ENCODE measurements at regions not wholly inside any gene's neighbourhood (a gene's known extent, or its start where the extent isn't known, plus 50 kb on each side); places are given as distances from the start of the nearest gene placed in this dataset.
"Not testable (repeated sequence)": the region's sequence is repeated elsewhere in the genome, so short reads cannot be mapped to it uniquely, and the experiment has no call there.

DNA sequence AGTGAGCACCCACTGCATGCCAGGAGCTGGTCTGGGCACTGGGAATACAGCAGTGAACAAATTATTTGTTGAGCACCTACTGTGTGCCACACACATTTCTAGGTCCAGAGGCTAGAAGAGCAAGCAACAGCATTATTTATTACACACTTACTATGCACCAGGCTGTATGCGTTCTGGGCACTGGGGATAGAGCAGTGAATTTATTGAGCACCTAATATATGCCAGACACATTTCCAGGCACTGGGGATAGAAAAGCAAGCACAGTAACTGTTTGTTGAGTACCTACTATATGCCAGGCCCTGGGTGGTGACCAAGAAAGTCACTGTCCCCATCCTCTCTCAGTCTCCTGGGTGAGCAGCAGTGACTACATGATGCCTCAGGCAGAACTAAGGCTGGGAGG, 107.5 kb upstream of the NCOR2 start:
- no peak for DNase-seq (ENCODE audit: low read depth)

DNA sequence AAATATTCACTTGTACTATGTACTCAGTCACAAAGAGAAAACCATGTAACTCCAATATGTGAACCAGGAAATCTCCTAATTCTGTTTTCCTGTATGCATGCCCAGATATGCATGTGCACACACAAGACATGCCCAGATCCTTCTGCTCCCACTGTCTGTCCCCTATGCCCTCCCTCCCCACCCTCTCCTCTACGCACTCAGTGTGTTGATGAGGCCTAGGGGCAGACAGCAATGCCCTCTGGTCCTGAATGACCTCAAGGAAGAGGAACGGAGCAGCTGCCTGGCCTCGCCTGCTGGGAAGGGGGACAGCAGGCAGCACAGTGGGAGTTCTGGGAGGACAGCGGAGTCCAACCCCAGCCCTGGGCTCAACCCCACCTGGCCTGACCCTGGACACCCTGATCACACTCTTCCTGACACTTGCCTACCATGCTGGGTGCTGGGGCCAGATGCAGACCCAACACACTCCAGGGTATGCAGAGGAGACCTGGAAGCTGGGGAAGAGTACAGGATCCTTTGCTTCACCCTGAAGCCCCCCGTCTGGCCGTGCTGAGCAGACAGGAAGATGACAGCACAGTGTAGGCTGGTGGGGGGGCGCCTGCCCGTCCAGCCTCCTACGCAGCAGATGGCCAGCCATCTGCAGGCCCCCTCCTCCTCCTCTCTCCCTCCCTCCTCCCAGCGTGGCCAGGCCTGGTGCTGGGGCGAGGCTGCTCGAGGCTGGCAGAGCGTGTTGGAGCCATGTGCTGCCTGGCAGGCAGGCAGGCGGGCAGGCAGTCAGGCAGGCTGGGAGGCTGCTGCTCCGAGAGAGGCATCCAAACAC, 106.6 kb upstream of the NCOR2 start:
- DNase-seq (ENCODE audit: low read depth): no peak

DNA sequence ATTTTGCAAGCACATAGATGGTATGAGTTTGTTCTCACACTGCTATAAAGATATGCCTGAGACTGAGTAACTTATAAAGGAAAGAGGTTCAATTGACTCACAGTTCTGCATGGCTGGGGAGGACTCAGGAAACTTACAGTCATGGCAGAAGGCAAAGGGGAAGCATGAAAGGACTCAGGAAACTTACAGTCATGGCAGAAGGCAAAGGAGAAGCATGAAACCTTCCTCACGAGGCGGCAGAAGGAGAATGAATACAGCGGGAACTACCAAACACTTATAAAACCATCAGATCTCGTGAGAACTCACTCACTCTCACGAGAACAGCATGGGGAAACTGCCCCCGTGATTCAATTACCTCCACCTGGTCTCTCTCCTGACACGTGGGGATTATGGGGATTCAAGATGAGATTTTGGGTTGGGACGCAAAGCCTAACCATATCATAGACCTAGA, 101.9 kb upstream of the NCOR2 start:
- not testable (repeated sequence) for DNase-seq (ENCODE audit: low read depth)

DNA sequence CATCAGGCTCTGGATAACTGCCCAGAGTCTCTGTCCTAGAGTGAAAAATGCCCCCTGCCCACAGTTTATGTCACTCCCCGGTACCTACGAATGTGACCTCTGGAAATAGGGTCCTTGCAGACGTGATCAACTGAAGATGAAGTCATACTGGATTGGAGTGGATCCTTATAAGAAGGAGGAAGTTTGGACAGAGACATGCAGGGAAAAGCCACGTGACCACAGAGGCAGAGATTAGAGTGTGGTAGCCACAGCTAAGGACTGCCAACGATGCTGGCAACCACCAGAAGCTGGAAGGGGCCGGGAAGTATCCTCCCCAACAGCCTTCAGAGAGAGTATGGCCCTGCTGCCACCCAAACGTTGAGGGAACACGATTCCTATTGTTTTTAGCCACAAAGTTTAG, 101.2 kb upstream of the NCOR2 start:
- no peak for DNase-seq (ENCODE audit: low read depth)

DNA sequence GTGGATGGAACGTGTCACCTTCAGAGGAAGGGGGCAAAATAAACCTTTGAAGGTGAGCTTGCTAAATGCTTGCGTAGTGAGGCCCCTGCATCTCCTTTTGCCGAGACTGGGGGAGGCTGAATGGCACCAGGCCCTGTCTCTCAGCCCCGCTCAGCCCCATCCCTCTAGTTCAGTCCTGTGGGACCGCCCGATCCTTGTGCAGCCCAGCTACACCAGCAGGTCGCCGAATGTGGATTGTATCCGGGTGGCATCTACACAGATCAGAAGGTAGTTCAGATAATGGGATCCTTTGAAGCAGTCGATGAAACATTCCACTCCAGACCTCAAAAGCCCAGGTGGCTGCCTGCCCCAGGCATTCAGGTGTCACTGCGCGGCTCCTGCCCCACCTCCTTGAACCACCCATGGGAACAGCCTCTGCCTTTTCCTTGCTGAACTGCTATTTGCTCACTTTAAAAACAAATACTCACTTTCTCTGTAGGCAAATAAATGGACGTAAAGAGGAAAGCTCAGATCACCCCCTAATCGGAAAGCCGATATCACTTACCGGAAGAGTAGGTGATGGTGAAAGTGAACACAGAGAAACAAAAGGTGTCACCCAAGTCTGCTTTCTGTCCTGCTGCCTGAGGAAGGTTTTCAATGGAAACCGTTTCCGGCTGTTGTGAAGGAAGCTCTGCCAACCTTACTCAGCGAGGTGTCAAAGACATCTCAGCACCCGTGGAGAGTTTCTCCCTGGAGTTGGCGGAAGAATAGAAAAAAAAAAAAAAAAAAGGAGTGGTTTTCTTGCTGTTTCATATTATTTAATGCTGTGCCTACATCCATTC, 100.3 kb upstream of the NCOR2 start:
- no peak for DNase-seq (ENCODE audit: low read depth)

DNA sequence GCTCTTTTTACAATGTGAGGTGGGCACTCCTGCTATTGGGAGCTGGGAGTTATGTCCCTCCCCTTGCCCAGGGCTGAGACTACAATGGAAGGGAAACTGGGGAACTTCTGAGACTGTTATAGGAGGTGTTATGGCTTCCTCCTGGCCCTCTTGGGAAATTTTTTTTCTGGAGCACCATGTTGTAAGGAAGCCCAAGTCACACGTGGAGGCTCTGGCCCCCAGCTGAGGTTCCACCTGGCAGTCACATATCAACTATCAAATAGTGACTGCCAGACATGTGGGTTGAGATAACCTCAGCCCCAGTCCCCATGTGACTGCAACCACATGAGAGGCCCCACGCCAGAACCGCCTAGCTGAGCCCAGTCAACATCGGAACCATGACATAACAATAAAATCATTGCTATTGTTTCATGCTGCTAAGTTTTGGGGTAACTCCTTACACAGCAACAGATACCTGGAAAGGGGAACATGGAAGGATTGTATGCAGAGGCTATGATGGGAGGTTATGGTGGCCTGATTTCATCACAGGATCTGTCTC, 99.4 kb upstream of the NCOR2 start:
- DNase-seq (ENCODE audit: low read depth): no peak

DNA sequence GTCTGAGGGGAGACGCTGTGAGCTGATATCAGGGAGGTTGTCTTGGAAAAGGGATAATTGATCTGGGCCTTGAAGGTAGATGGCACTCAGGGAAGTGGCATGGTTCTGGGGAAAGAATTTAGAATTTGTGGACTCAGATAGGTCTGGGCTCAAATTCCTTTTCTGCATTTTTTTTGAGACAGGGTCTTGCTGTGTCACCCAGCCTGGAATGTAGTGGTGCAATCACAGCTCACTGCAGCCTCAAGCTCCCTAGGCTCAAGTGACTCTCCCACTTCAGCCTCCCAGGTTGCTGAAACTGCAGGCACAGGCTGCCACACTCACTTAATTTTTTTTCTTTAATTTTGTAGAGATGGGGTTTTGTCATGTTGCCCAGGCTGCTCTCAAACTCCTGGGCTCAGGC, 98.1 kb upstream of the NCOR2 start:
- DNase-seq (ENCODE audit: low read depth): peak; percentile 58

DNA sequence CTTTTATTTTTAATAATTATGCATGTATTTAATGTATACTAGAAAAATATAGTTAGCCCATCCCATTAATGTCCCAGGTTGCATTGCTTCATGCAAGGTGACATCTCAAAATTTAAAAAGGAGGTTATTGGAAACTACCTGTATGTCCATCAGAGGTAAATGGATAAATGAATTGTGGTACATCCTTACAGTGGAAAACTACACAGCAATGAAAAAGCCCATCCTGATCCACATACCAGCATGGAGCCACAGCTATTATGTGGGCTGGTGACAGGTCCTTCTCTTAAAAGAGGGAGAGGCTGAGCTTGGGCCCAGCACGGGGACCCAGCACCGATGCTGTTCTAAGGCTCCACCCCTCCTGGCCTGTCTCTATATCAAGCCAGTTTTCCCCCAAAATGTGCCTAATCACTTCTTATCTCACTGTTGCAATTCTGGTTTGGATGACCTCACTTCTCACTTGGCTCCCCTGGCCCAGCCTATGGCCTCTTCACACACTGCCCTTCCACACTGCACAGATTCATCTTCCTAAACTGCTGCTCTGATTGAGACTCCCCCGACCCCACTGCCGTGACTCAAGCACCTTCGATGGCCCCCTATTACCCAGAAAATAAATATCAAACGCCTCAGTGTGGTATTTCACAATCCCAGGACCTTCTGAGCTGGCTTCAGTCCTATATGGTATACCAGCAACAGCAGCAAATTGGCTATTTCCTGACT, 97.1 kb upstream of the NCOR2 start:
- peak; percentile 52 for DNase-seq (ENCODE audit: low read depth)

DNA sequence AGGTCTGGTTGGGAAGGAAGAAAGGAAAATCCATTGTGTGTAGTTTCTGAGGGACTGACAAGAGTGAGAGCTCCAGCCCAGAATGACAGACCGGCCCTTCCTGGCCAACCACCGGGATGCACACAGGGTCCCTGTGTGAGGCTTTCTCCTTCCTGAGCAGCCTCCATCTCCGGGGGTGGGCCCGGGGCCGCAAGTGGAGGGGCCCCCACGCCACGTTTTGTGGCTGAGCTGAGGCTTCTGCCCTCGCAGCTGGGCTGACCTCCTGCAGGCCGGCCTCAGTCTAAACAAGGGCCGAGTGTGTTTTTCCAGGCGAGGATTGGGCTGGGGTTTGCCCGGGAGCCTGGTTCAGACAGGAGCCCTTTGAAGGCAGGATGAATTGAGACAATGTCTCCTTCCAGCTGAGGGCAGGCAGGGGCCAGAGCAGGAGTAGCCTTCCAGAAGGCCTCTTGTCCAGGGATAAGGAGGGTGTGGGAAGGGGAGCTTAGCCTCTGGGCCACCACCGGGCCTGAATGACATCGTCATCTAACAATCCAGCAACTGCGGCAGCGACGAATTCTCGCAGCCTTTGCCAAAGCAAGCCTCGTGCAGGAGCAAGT, 96.5 kb upstream of the NCOR2 start:
- DNase-seq (ENCODE audit: low read depth): no peak

DNA sequence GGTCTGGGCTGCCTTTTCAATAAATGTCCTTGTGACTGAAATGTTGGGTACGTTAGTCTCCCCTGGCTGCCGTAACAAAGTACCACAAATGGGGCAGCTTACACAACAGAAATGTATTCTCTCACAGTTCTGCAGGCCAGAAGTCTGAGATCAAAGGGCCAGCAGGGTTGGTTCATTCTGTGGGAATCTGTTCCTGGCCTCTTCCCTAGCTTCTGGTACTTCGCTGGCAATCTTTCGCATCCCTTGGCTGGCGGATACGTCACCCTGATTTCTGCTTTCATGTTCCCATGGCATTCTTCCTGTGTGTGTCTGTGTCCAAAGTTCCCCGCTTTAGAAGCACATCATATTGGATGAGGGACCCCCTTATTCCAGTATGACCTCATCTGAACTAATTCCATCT, 95.8 kb upstream of the NCOR2 start:
- no peak for DNase-seq (ENCODE audit: low read depth)

DNA sequence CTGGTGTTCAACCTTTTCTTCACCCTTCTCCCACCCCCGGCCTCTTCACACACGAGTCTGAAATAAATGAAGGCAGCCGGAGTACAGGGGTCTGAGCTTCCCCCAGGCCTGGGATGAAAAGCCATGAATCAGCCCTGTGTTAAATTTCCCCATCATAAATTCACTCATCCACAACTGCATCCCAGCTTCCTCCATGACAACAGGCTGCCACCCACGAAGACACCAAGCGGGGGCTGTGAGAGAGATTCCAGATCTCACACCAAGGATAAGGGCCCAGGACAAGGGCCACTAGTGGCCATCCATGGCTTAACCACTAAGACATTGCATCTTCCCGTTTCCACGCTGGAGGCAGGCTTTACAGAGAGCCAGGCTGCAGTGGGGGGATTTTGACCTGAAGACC, 93.9 kb upstream of the NCOR2 start:
- no peak for DNase-seq (ENCODE audit: low read depth)

DNA sequence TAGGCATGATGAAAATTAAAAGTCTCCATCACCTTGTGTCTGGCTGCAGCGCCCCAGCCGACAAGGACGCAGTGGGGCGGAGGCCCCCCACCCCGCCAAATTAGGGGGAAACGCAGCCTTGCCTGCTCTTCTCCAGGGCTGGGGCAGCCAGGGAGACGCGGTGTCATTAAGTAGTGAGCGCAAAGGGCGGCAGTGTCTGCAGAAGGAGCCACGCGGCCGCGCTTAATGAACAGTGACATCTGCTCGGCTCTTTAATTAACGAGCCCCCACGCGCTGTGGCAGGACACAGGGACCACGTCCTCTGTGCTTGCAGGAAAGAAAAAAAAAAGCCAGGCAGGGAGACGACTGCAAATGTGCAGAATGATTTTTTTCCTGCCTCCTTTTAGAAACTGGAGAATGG, 93.4 kb upstream of the NCOR2 start:
- DNase-seq (ENCODE audit: low read depth): no peak

DNA sequence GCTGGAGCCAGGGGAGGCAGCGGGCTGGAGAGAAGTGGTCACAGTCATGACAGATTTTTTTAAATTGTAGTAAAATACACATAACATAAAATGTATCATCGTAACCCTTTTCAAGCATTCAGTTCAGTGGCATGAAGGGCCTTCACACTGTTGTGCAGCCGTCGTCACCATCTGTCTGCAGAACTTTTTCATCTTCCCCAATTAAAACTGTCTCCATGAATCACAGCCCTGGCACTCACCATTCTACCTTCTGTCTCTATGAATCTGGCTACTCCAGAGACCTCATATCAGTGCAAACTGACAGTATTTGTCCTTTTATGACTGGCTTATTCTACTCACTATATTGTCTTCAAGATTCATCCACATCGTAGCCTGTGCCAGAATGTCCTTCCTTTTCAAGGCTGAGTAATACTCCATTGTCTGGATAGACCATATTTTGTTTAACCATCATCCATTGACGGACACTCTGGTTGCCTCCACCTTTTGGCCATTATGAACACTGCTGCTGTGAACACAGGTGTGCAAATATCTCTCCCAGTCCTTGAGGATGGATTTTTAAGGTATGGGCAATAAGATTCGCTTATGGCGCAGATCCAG, 91.5 kb upstream of the NCOR2 start:
- no peak for DNase-seq (ENCODE audit: low read depth)

DNA sequence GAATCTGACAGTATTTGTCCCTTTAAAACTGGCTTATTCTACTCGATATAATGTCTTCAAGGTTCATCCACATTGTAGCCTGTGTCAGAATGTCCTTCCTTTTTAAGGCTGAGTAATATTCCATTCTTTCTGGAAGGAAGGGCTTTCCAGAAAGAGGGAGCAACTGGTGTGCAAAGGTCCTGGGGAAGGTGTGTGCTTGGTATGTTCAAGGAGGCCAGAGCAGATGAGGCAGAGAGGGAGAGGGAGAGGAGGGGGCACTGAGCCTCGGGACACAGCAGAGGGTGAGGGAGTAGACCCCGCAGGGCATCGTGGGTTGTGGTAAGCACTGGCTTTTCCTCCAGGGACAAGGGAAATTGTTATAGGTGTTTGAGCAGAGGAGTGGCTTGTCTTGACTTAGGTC, 90.9 kb upstream of the NCOR2 start:
- no peak for DNase-seq (ENCODE audit: low read depth)

DNA sequence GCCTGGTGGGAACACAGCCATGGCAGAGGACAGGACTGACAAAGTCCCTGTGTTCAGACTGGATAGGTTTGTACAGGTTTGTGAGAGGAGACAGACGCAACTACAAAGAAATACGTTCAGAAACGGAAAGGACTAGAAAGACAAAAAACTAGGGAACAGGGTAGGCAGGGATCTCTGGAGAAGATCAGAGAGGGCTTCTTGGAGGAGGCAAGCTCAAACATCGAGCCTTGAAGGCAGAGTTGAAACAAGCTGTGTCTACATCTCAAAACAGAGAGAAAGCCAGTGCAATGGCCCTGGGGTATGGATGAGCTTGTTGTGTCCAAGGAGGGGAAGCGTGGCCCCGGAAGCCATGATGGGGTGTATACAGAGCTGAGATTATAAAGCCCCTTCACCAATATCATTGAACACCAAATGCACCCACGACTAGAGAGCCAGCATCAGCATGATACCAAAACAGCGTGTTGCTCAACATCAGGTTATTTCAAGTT, 89.6 kb upstream of the NCOR2 start:
- no peak for DNase-seq (ENCODE audit: low read depth)

DNA sequence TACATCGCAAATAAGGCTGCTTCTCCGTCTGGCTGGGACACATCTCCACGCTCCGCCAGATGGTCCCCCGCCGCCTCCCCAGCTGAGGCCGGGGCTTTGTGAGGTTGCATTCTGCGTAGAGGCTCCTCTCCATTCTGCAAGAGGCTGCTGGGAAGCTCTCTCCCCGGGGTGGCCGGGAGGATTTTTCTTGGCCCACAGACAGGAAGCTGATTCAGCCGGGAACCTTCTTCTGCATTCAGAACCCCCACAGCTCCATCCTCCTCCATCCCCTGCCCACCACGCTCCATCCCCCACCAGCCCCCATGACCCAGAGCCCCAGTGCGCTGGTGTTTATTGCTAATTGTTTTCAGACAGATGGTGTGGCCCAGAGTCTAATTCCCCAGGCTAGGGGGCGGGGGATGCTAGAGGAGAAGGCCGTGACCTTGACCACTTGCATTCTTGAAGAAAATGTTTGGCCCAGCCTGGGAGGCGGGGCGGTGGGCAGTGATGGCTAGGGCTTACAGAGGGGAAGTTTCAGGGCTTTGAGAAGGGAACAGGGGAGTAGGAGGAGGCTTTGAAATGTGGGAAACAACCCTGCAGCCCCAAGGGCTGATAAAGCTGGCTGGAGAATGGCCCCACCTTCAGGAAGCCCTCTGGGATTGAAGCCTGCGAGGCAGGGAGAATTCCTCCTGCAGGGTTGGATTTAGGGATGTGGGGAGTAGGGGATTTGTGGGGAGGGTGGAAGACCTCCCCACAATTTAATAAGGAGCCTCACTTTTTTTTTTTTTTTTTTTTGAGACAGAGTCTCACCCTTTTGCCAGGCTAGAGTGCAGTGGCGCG, 88.5 kb upstream of the NCOR2 start:
- peak; percentile 98 for DNase-seq (ENCODE audit: low read depth)

DNA sequence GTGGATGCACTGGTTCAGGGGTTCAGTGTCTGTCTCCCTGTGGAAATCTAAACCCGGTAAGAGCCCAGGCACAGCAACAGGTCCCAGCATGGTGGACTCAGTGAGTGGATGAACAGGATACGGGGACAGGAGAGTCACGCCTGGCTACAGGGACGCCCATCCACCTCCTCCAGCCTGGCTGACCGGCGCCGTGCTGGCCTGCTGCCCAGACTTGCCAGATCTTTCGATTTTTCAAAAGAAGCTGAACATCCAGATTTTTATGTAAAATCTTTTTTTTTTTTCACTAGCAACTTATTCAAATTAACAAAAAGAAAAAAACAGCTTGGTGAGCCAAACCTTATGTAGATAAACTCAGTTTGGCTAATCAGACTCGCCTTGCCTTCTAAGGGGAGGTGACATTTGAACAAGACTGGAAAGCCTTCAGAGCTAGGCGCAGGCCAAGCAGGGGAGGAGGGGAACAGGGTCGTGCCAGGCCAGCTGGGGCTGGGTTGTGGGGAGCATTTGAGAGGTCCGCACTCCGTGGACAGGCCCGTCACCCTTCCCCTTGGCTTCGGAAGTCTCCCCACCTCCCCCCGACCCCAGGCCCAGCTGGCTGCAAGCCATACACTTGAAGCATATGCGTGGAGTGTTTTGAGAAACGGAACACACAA, 87.8 kb upstream of the NCOR2 start:
- DNase-seq (ENCODE audit: low read depth): peak; percentile 77

DNA sequence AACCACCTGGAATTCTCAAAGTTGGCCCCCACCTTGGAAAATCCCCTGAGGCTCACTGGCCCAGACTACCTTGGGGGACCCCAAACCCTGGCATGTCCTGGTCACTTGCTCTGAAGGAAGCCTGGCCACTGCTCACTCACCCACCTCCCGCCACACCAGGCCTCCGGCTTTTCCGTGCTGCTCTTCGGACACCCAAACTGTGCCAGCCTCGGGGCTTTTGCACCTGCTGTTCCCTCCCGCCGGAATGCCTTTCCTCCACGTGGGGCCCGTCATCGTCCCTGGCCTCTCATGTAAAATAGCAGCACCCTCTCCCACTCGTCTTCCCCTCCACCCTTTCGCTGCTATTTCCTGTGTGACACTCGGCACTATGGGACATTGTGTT, 87.2 kb upstream of the NCOR2 start:
- DNase-seq (ENCODE audit: low read depth): no peak

DNA sequence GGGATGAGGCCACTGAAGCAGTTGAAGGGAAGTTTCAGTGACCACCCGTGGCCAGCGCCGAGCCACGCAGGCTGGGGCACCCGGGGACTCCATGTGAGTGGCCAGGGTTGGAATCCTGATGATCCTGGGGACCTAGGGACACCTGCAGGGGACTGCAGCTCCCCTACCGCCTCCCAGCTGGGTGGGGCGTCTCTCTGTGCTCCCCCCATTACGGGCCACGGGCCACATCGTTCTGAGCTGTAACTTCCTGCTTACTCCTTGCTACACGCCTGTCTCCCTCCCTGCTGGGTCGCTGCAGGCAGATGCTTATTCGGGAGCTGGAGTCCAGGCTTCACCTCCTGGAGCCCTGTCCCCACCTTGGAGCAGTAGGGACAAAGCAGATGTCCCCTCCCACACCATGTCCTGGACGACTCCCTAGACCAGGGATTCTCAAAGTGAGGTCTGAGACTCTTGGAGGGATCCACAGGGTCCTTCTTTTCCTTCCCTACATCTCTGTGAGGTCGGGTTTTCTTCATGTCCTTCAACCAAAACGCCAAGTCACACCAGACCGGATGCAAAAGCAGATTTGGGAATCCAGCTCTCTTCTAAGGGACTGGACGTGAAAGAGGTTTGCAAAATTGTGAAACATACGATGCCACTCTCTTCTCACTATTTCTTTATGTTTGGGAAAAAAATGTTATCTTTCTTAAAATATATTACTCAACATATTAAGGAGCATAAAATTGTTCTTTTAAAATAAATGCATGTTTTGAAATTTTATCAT, 85.9 kb upstream of the NCOR2 start:
- DNase-seq (ENCODE audit: low read depth): no peak

All from iris pigment epithelial cell (primary cell).